ENCODE measurements at regions not wholly inside any gene's neighbourhood (a gene's known extent, or its start where the extent isn't known, plus 50 kb on each side); places are given as distances from the start of the nearest gene placed in this dataset.
"Not testable (repeated sequence)": the region's sequence is repeated elsewhere in the genome, so short reads cannot be mapped to it uniquely, and the experiment has no call there.

DNA sequence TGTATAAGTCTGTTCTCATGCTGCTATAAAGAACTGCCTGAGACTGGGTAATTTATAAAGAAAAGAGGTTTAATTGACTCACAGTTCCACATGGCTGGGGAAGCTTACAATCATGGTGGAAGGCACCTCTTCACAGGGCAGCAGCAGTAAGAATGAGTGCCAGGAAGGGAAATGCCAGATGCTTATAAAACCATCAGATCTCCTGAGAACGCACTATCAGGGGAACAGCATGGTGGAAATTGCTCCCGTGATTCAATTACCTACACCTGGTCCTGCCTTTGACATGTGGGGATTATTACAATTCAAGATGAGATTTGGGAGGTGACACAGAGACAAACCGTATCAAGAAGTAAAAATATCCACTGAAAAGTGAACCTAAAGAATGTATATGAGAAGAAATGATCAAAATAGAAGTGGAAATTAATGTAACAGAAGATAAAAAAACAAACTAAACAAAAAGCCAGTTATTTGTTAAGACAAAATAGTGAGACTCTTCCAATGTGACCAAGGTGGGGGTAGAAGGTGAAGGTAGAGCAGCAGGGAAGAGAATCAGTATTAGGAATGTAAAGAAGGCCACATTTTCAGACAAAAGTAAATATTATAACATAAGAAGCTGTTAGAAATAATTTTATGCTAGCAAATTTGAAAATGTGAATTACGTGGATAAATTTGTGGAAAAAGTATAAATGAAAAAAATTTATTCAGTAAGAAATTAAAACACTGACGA, 372.9 kb downstream of the NKX6-1 start:
- no peak for DNase-seq (ENCODE audit: low read depth, low spot score)

DNA sequence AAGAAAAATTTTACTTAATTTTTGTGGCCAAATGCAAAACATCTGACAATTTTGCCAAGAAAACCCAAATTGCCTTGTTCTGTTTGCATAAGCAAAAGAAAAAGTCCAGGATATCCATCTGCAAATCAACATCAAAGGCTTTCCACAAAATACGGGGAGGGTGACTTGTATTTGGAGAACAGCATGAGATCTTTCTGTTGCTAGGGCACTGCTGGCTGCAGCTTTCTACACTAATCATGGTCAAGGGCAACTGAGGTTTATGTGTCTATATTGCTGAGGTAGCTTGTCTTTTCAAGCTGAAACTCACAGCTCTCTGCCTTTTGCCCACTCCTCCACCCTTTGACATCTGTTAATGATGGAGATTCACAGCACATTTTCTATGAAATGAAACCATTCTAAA, 389.1 kb downstream of the NKX6-1 start:
- DNase-seq (ENCODE audit: low read depth, low spot score): peak; percentile 31

- not testable (repeated sequence) for DNase-seq (ENCODE audit: low read depth, low spot score)
Measured at GRCh38 chr4:84101653-84102625, 397.2 kb downstream of the NKX6-1 start.

GRCh38 chr4:84100071-84100470, 399.0 kb downstream of the NKX6-1 start:
- DNase-seq (ENCODE audit: low read depth, low spot score): no peak

DNA sequence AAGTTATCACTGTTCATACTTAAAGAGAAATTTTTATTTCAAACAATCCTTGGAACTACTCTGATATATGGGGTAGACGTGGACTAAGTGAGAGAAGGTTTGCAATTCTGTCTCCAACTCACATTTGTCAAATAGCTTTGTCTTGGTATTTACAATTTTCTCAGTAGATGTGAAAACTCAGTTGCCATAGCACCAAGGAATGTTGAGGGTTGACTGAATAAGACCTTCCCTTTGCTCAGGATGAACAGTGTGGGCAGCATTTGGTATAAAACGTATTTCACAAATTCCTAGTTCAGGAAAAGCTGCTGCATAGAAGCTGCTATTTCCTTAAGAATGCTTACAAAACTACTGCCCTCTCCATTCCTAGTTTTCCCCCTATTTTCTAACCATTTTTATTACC, 399.5 kb downstream of the NKX6-1 start:
- no peak for DNase-seq (ENCODE audit: low read depth, low spot score)

DNA sequence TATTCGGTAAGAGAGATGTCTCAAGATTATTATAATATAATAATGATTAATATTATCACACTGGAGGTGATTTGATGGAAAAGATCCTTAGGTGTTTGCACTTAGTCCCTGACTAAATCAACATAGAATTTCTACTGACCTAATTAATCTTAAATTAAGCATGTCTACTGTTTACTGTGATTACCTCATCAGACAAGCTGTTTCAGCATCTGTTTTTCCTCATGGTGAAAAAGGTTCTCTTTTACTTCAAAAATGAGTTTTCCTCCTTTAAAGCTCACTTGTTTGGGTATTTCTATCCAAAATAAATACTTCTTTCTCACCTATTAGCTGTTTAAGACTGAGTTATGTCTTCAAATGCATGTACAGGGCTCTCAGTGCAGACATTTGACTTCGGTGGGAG, 407.8 kb downstream of the NKX6-1 start:
- no peak for DNase-seq (ENCODE audit: low read depth, low spot score)

- DNase-seq (ENCODE audit: low read depth, low spot score): no peak
Measured at GRCh38 chr4:84089652-84090437, 409.2 kb downstream of the NKX6-1 start.

- DNase-seq (ENCODE audit: low read depth, low spot score): no peak
Measured at GRCh38 chr4:84085986-84086385, 413.1 kb downstream of the NKX6-1 start.

DNA sequence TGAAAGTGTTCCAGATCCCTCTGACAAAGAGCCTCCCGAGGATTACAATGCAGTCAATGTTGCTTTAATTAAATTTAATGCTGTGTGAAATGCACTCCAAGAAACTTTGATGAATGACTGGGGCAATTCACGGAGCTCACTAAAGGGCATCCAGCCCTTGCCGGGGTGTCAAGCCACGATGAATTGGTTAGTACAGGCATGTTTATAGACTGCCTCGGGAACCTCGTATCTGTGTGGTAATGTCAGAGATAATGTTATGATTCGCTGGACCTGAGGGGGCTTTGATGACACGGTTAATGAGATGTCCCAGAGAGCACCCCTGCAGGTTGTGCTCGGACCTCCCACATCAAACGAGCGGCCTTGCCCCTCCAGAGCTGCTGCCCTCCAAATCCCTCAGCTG, 428.8 kb downstream of the NKX6-1 start:
- no peak for DNase-seq (ENCODE audit: low read depth, low spot score)

DNA sequence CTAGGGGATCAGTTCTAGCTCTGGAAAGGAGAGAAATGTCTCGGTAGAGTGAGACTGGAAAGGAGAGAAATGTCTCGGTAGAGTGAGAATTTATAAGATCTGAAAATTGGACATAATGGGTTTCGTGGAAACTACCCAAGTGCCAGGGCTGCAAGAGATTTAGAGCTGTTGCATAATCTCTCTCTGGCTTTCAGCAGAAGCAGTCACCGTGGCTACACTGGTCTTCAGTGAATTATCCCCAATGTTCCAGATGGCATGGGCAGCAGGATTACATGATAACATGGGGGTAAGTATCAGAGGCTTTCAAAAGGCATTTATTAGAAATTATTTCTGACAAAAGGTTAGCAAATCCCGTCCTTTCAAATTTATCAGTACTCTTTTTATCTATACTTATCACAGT, 435.5 kb downstream of the NKX6-1 start:
- DNase-seq (ENCODE audit: low read depth, low spot score): no peak

DNA sequence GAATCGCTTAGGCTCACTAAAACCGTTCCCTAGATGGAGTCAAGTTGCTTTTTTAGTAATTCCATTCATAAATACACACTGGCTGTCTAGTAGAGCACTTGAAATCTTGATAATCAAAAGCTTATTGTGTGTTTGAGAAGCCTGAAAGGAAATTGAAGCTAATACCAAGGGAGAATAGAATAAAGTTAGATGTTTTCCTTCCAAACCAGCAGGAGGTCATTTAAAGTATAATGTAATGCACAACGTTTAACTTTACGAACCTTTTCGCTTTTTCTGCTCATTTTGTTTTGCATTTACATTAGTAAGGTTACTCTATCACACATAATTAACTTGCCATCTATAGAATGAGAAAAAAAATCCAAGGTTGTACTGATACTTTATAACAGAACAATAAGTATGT, 440.9 kb downstream of the NKX6-1 start:
- no peak for DNase-seq (ENCODE audit: low read depth, low spot score)

DNA sequence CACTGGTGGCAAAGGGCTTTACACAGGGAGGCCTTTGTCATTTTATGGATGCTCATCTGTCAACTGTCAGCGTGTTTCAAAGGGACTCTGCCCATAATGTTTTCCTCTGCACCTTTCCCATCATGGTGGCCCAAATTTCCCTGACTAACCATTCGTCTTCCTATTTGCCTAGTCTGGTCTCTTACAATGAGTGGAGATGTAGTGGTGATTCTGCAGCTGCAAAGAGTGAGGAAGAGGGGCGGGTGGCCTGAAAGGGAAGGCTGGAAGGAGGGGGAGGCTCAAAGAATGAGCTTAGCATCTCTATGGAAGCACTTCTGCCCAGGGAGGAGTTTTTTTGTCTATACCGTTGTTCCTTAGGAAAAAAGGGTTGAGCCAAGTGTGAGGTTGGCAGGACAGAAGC, 447.5 kb downstream of the NKX6-1 start:
- no peak for DNase-seq (ENCODE audit: low read depth, low spot score)

GRCh38 chr4:84051089-84051488, 448.0 kb downstream of the NKX6-1 start:
- no peak for DNase-seq (ENCODE audit: low read depth, low spot score)

DNA sequence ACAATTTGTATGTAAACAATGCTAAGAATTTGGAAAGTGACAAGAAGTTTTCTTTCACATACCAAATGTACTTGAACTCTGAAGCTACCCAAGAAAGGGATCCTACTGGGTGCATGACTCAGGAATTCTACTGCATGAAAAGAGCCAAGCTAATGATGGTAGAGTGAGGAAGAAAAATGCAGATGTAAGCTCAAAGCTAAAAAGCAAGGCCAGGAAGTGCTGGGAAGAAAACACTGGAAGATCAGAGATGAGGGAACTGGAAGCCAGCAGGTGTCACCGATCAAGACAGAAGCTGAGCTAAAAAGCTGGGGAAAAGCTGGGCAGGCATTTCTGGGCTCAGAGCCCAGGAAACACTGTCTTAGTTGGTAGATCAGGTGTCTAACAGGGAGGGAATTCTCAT, 449.1 kb downstream of the NKX6-1 start:
- DNase-seq (ENCODE audit: low read depth, low spot score): no peak

GRCh38 chr4:84046551-84046950, 452.5 kb downstream of the NKX6-1 start:
- DNase-seq (ENCODE audit: low read depth, low spot score): no peak

- no peak for DNase-seq (ENCODE audit: low read depth, low spot score)
Measured at GRCh38 chr4:84041426-84041825, 457.7 kb downstream of the NKX6-1 start.

DNA sequence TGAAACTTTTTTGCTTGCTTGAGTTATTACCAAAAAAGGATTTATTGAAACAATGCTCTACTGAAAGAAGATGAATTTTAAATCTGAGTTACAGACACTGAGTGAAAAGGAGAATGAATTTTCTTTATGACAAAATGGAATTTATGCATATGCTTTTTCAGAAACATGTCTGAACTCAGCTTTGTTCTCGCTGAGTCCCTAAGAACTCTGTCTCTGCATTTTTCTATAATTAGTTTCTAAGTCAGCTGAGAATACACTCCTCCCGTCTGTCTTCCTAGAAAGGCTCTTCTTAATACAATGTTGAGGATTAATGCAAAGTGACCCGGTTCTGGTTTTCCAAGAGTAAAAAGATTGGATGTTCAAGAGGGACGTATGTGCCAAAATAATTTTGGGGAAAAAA, 463.5 kb downstream of the NKX6-1 start:
- DNase-seq (ENCODE audit: low read depth, low spot score): no peak

- no peak for DNase-seq (ENCODE audit: low read depth, low spot score)
Measured at GRCh38 chr4:84032372-84032771, 466.7 kb downstream of the NKX6-1 start.

GRCh38 chr4:84031401-84031800, 467.7 kb downstream of the NKX6-1 start:
- DNase-seq (ENCODE audit: low read depth, low spot score): no peak

DNA sequence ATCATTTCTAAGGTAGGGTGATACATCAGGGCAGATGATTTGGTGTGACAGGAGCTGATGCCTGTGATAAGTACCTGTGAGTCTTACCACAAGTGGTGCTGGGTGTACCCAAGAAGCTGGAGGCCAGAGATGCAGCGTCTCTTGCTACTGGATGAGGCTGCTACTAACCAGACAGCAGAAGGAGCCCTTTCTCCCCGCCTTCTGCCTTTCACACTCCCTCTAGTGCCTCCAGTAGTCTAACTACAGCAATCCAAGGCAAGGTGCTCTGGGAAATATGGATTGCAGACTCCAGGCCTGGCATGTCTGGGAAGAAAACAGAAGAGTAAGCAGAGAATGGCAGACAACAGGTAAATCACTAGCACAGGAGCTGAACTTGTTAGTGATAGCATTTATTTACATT, 470.8 kb downstream of the NKX6-1 start:
- DNase-seq (ENCODE audit: low read depth, low spot score): no peak

DNA sequence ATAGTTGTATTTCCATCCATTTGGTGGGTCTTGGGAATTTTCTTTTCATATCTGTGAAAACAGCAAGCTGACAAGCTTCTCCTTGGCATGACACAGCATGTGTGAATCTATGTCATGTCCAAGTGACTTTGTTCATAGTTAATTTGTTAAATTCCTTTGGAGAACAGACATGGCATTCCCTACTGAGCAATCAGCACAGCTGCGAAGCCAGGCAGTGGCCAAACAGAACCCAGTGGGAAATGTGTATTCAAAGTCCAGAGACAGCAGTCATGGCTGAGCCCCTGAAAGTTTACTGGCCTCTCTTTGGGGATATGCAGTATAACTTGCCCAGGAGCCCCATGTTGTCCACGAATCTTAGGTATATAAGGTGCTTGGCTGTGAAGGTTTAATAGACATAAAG, 474.7 kb downstream of the NKX6-1 start:
- DNase-seq (ENCODE audit: low read depth, low spot score): no peak

GRCh38 chr4:84022564-84022963, 476.5 kb downstream of the NKX6-1 start:
- no peak for DNase-seq (ENCODE audit: low read depth, low spot score)

Data from smooth muscle cell of the brain vasculature (primary cell).